ENCODE measurements at regions not wholly inside any gene's neighbourhood (a gene's known extent, or its start where the extent isn't known, plus 50 kb on each side); places are given as distances from the start of the nearest gene placed in this dataset.

GRCh38 chr17:70552230-70552981, 383.1 kb downstream of the KCNJ2 start:
- TF ChIP-seq CTCF (IDR thresholded peaks at IDR 0.05; ENCODE audit: insufficient read depth, low read length) (peak; percentile 23), SPI1 (IDR thresholded peaks at IDR 0.05; ENCODE audit: borderline replicate concordance, low read depth) (no peak)
- Histone ChIP-seq H3K27ac (replicated peaks) (no peak overlapping the region), H3K4me3 (replicated peaks; ENCODE audit: insufficient read depth, low read length) (no peak overlapping the region), H3K27me3 (ENCODE audit: insufficient read depth, poor library complexity, severe bottlenecking) (no peaks in the 10 kb centered on the region)
- peak in 1 of 2 experiments; percentile 32 for DNase-seq (ENCODE audit: low read depth in 1 of 2, low spot score in 1 of 2)

- Histone ChIP-seq H3K27me3 (ENCODE audit: insufficient read depth, poor library complexity, severe bottlenecking) (no peaks in the 10 kb centered on the region), H3K27ac (replicated peaks) (no peak overlapping the region), H3K4me3 (replicated peaks; ENCODE audit: insufficient read depth, low read length) (no peak overlapping the region)
- DNase-seq (ENCODE audit: low read depth in 1 of 2, low spot score in 1 of 2) = no peak
- TF ChIP-seq GABPA (IDR thresholded peaks at IDR 0.05; ENCODE audit: low read depth) = no peak
- TF ChIP-seq POLR2AphosphoS5 (IDR thresholded peaks at IDR 0.05; ENCODE audit: low read depth) = no peak
- TF ChIP-seq CTCF (IDR thresholded peaks at IDR 0.05; ENCODE audit: insufficient read depth, low read length) = no peak
- no peak for TF ChIP-seq REST (IDR thresholded peaks at IDR 0.05; ENCODE audit: insufficient replicate concordance, low read depth)
- no peak for TF ChIP-seq SPI1 (IDR thresholded peaks at IDR 0.05; ENCODE audit: borderline replicate concordance, low read depth)
Observed at GRCh38 chr17:70552982-70553334, 383.6 kb downstream of the KCNJ2 start.

GRCh38 chr17:70555723-70556122, 386.4 kb downstream of the KCNJ2 start:
- no peak for DNase-seq (ENCODE audit: low read depth in 1 of 2, low spot score in 1 of 2)
- Histone ChIP-seq H3K27me3 (ENCODE audit: insufficient read depth, poor library complexity, severe bottlenecking) (no peaks in the 10 kb centered on the region), H3K27ac (replicated peaks) (no peak overlapping the region), H3K4me3 (replicated peaks; ENCODE audit: insufficient read depth, low read length) (no peak overlapping the region)
- TF ChIP-seq CTCF (IDR thresholded peaks at IDR 0.05; ENCODE audit: insufficient read depth, low read length) (no peak), POLR2AphosphoS5 (IDR thresholded peaks at IDR 0.05; ENCODE audit: low read depth) (no peak), GABPA (IDR thresholded peaks at IDR 0.05; ENCODE audit: low read depth) (no peak), SPI1 (IDR thresholded peaks at IDR 0.05; ENCODE audit: borderline replicate concordance, low read depth) (no peak)

GRCh38 chr17:70558821-70559220, 389.5 kb downstream of the KCNJ2 start:
- no peak for TF ChIP-seq POLR2AphosphoS5 (IDR thresholded peaks at IDR 0.05; ENCODE audit: low read depth)
- TF ChIP-seq SPI1 (IDR thresholded peaks at IDR 0.05; ENCODE audit: borderline replicate concordance, low read depth) = peak; percentile 12; the same call in 1 of the 2 replicates
- no peak for TF ChIP-seq REST (IDR thresholded peaks at IDR 0.05; ENCODE audit: insufficient replicate concordance, low read depth)
- H3K27ac ChIP-seq (replicated peaks) = no peak overlapping the region
- no peak overlapping the region for H3K4me3 ChIP-seq (replicated peaks; ENCODE audit: insufficient read depth, low read length)
- H3K27me3 ChIP-seq (ENCODE audit: insufficient read depth, poor library complexity, severe bottlenecking) = no peaks in the 10 kb centered on the region
- DNase-seq (ENCODE audit: low read depth in 1 of 2, low spot score in 1 of 2) = peak in 1 of 2 experiments; percentile 3

Data from HL-60 (cell line).